GM18517 (cell line): ENCODE measurements at regions not wholly inside any gene's neighbourhood (a gene's known extent, or its start where the extent isn't known, plus 50 kb on each side); places are given as distances from the start of the nearest gene placed in this dataset.

Experiments
- ATAC-seq: cut with Tn5 transposase; IDR thresholded peaks from one replicate; pipeline ENCODE4 v1.9.1; 2021; ENCODE audit warnings: mild to moderate bottlenecking, moderate library complexity; ENCODE audit not compliant: unreplicated experiment

- ATAC-seq: no peak
Observed at GRCh38 chr3:43970351-43970750, 271.3 kb upstream of the TOPAZ1 start.

- ATAC-seq: no peak
Observed at GRCh38 chr3:43970920-43971319, 270.8 kb upstream of the TOPAZ1 start.

- no peak for ATAC-seq
Observed at GRCh38 chr3:43971486-43971885, 270.2 kb upstream of the TOPAZ1 start.

- ATAC-seq: no peak
Observed at GRCh38 chr3:43978708-43979107, 263.0 kb upstream of the TOPAZ1 start.

GRCh38 chr3:43979645-43980044 lies 262.0 kb upstream of the TOPAZ1 start:
- ATAC-seq: no peak

- ATAC-seq: no peak
Observed at GRCh38 chr3:43994657-43995546, 246.8 kb upstream of the TOPAZ1 start.

- no peak for ATAC-seq
Observed at GRCh38 chr3:43995547-43996378, 245.9 kb upstream of the TOPAZ1 start.

- no peak for ATAC-seq
Observed at GRCh38 chr3:43996379-43997301, 245.0 kb upstream of the TOPAZ1 start.

- no peak for ATAC-seq
Observed at GRCh38 chr3:43997316-43997715, 244.4 kb upstream of the TOPAZ1 start.

- ATAC-seq: no peak
Observed at GRCh38 chr3:43997788-43998369, 243.8 kb upstream of the TOPAZ1 start.

- no peak for ATAC-seq
Observed at GRCh38 chr3:43998370-43998835, 243.3 kb upstream of the TOPAZ1 start.

GRCh38 chr3:43998836-43999727 lies 242.6 kb upstream of the TOPAZ1 start:
- ATAC-seq: no peak

- no peak for ATAC-seq
Observed at GRCh38 chr3:43999728-44000319, 241.9 kb upstream of the TOPAZ1 start.

GRCh38 chr3:44000586-44000985 lies 241.1 kb upstream of the TOPAZ1 start:
- no peak for ATAC-seq

- ATAC-seq: no peak
Observed at GRCh38 chr3:44001072-44001471, 240.6 kb upstream of the TOPAZ1 start.

GRCh38 chr3:44003801-44004200 lies 237.9 kb upstream of the TOPAZ1 start:
- no peak for ATAC-seq

GRCh38 chr3:44011680-44012079 lies 230.0 kb upstream of the TOPAZ1 start:
- no peak for ATAC-seq

GRCh38 chr3:44012160-44012899 lies 229.4 kb upstream of the TOPAZ1 start:
- ATAC-seq: no peak
